GM13977 (cell line): ENCODE measurements at regions not wholly inside any gene's neighbourhood (a gene's known extent, or its start where the extent isn't known, plus 50 kb on each side); places are given as distances from the start of the nearest gene placed in this dataset.

ENCODE experiments used
- DNase-seq: peaks from one replicate; pipeline ENCODE4 v3.0.0; 2012; ENCODE audit warnings: low spot score
- CTCF ChIP-seq: IDR thresholded peaks from 2 replicates; pipeline ENCODE4 v1.5.1; 2012; ENCODE audit warnings: mild to moderate bottlenecking, control low read depth; ENCODE audit not compliant: insufficient read depth; ENCODE audit errors: extremely low read depth, missing control alignments
- in situ Hi-C: fragments of 300-500 bp; cut with MboI; formaldehyde crosslinking; loops from one replicate; pipeline ENCODE4 v1.12.0; 2022; ENCODE audit warnings: low sequenced_read_pairs, low pct_unique_long_range_greater_than_20kb, mixed read lengths, inconsistent platforms; ENCODE audit not compliant: unreplicated experiment

- in situ Hi-C loops = loop anchor here (25.0 kb wide), 1 partner anchor 877 kb away; the partner anchor contains the start of gene TFAP2A
- DNase-seq = no peak
- TF ChIP-seq CTCF = no peak
Measured at GRCh38 chr6:9535106-9535505, 879.8 kb downstream of the TFAP2A start.

GRCh38 chr6:9532621-9533557 is 882.0 kb downstream of the TFAP2A start:
- in situ Hi-C loops = loop anchor here (25.0 kb wide), 1 partner anchor 879 kb away; the partner anchor contains the start of gene TFAP2A
- no peak for TF ChIP-seq CTCF
- no peak for DNase-seq

GRCh38 chr6:9527679-9528286 is 887.1 kb downstream of the TFAP2A start:
- DNase-seq = no peak
- in situ Hi-C loops = loop anchor here (25.0 kb wide), 1 partner anchor 885 kb away; the partner anchor contains the start of gene TFAP2A
- no peak for TF ChIP-seq CTCF

- TF ChIP-seq CTCF = no peak
- in situ Hi-C loops = no loop called here
- no peak for DNase-seq
Measured at GRCh38 chr6:9523462-9523861, 891.4 kb downstream of the TFAP2A start.

- no peak for DNase-seq
- no peak for TF ChIP-seq CTCF
- in situ Hi-C loops = no loop called here
Measured at GRCh38 chr6:9522101-9522500, 892.8 kb downstream of the TFAP2A start.

GRCh38 chr6:9521152-9521530 is 893.7 kb downstream of the TFAP2A start:
- no peak for TF ChIP-seq CTCF
- in situ Hi-C loops = no loop called here
- peak; percentile 22 for DNase-seq
